ENCODE measurements at regions not wholly inside any gene's neighbourhood (a gene's known extent, or its start where the extent isn't known, plus 50 kb on each side); places are given as distances from the start of the nearest gene placed in this dataset.

GRCh38 chr11:96614846-96615245, 225.0 kb downstream of the JRKL start:
- no peak for DNase-seq

DNA sequence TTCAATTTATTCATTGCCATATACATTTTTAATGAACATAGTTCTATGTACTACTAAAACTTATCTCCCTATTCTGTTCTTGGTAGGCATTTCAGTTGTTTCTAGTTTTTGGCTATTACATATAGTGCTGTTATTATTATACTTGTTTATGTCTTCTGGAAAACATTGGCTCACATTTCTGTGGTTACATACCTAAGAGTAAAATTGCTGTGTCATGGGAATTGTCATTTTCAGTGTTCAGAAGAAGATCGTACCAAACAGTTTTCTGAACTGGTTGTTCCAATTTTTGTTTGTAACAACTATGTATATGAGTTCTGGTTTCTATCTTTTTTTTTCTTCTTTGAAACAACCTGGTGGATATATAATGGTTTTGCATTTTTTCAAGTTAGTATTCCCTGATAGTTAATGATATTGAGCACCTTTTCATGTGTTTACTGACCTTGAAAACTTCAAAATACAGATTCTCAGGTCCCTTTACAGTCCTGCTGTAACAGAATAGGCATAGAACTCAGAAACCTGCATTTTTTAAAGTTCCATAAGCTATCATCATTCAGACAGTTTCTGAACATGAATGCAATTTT, 230.7 kb downstream of the JRKL start:
- no peak for DNase-seq

- no peak for DNase-seq
These were observed 231.3 kb downstream of the JRKL start for GRCh38 chr11:96621161-96621560.

DNA sequence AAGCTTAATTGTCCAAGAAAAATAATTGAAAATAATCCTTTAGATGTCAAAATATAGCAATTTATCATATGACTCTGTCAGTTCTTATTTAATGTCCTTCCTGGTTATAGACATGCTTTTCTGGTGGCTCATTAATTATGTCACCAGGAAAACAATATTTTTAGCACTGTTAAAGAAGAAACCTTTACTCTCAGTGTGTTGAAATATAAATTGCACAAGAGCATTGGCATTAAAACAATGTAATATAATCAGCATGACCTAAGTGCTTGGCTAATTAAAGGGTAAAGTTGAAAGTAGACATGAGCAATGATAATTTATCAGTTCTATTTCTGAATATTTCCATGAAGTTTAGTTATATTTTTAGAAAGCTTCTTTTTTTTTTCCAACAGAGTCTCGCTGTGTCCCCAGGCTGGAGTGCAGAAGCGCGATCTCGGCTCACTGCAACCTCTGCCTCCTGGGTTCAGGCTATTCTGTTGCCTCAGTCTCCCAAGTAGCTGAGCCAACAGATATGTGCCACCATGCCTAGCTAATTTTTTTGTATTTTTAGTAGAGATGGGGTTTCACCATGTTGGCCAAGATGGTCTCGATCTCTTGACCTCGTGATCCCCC, 232.3 kb downstream of the JRKL start:
- no peak for DNase-seq

DNA sequence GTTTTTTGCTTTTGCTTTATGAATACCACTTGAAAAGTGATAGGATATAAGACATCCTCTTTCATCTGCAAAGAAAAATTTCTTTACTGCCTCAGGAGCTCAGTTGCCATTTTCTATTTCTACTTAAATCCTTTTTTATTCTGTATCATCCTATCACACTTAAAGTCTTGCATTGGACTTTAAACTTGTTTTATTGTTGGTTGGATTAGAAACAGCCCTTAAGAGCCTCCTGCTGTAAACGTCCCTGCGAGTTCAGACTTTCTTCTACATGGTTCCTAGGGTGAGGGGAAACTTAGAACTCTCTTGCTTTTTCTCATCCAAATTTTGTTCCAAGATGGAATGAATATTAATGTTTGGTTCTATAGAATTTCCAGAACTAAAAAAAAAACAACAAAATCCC, 234.3 kb downstream of the JRKL start:
- DNase-seq = no peak

GRCh38 chr11:96627376-96627775, 237.6 kb downstream of the JRKL start:
- DNase-seq = no peak

DNA sequence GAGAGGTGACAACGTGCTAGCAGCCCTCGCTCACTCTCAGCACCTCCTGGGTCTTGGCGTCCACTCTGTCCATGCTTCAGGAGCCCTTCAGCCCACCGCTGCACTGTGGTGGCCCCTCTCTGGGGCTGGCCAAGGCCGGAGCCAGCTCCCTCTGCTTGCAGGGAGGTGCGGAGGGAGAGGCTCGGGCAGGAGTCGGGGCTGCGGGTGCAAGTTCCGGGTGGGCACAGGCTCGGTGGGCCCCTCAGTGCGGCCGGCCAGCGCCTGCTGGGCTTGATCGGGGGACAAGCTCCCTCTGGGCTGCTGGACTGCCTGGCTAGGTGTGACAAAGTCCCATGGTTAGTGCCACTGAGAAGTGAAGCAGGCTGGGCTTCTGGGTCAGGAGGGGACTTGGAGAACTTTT, 245.8 kb downstream of the JRKL start:
- DNase-seq = no peak

DNA sequence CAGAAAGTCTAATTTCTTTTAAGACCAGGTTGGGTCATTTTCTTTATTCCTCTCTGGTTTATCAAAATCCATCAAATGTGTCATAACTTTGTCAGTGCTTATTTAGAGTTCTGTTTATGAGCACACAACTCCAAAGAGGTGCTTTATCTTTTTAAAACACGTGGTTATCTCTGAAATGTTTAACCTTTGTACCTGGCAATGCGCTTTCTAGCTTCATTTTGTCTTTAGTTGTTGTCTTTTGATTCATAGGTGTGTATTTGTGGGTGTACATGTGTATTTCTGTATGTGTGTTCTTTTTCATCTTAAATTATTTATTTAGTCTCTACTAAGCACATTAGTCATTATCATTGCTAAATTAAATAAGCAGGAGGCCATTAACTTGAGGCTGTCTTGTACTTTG, 251.4 kb downstream of the JRKL start:
- no peak for DNase-seq

- no peak for DNase-seq
These were observed 252.8 kb downstream of the JRKL start for GRCh38 chr11:96642583-96642982.

GRCh38 chr11:96643173-96643572, 253.4 kb downstream of the JRKL start:
- no peak for DNase-seq

GRCh38 chr11:96647621-96648020, 257.8 kb downstream of the JRKL start:
- no peak for DNase-seq

DNA sequence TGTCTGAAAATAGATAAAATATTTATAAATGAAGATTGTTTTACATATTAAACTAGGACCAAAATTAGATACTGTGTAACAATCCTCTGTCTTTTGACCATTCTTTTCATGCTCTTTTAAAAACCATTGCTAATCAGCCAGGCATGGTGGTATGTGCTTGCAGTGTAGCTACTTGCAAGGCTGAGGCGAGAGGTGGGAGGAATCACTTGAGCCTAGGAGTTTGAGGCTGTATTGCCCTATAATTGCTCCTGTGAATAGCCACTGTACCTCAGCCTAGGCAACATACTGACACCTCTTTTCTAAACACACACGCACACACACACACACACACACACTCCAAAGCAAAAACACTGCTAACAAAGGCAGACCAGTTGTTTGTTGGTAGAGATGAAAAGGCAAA, 259.2 kb downstream of the JRKL start:
- no peak for DNase-seq

DNA sequence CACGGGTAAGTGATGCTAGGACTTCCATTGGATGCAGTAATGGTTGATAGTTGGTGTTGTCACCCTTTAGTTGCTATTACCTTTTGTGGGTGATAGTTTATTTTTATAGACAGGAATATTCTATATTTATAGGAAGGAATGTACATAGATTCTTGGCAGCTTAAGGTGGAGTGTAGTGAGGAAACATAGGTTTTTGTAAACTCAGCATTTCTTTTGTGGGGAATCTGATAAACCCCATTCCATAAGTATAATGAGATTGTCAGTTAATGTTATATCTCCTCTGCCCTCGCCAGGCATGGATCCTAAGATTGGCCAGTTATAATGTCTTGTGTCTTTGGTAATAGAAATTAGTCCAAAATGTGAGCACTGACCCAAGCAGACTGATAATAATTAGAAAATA, 262.7 kb downstream of the JRKL start:
- DNase-seq = no peak

- DNase-seq = no peak
These were observed 265.7 kb downstream of the JRKL start for GRCh38 chr11:96655474-96655873.

GRCh38 chr11:96658436-96658835, 268.6 kb downstream of the JRKL start:
- DNase-seq = no peak

- DNase-seq = no peak
These were observed 274.3 kb downstream of the JRKL start for GRCh38 chr11:96664110-96664509.

DNA sequence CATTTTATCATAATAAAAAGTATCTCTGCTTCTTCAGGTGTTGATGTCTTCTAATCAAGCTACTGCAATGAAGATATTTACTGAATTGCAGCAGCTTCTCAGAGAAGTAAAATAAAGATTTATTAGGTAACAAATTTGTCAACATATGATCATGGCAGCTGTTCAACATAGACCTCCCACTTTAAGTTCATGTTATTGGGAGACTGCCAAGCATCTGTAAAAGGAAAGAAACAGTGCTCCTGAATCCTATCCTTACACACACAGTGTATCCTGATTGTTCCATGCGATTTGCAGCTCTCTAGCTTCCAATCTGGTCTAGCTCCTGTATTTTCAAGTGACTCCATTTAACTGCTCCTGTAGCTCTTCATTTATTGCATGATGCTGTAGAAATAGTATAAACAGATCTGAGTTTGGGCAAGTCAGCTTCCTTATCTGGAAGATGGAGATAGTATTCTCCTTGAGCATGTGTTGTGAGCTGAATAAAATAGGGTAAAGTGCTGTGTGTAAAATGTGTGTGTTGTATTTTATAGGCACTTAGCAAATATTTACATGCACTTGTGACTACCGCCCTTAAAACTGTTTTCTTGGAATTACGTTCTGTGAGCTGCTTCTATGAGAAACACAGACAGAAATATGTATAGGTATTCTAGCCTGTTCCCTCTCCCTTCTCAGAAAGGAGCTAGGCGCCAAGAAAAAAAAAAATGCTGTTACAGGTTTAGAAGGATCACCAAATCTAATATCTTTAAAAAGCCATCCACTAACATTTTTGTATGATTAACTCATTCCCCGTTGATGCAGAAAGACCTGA, 290.6 kb downstream of the JRKL start:
- no peak for DNase-seq

GRCh38 chr11:96681019-96681716, 291.4 kb downstream of the JRKL start:
- no peak for DNase-seq

GRCh38 chr11:96694338-96694737, 304.5 kb downstream of the JRKL start:
- DNase-seq = no peak

DNA sequence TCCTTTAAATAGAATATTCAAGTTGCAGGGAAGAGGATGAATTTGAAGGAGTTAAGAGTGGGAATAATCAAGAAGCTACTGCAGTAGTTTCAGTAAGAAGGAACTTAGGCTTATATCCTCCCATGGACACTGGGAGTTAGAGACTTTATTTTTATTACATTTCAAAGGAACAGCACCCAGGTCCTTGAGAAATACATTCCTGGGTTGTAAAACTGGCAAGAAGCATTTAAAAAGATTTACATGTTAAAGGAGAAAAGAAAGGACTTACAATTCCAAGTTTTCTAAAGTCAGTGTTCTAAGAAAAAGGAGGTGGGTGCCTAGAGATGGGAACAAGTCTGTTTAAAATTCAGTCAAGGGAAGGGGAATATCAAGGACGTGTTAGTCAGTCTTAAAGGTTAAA, 306.9 kb downstream of the JRKL start:
- no peak for DNase-seq

- DNase-seq = no peak
These were observed 307.7 kb downstream of the JRKL start for GRCh38 chr11:96697466-96697865.

GRCh38 chr11:96704847-96705246, 315.0 kb downstream of the JRKL start:
- no peak for DNase-seq

- no peak for DNase-seq
These were observed 316.9 kb downstream of the JRKL start for GRCh38 chr11:96706761-96707160.

- DNase-seq = no peak
These were observed 317.5 kb downstream of the JRKL start for GRCh38 chr11:96707273-96707672.

Data from NCI-H2081 treated with DMSO at 0.1 percent for 48 hours (cell line).